A673 (cell line): ENCODE measurements at regions not wholly inside any gene's neighbourhood (a gene's known extent, or its start where the extent isn't known, plus 50 kb on each side); places are given as distances from the start of the nearest gene placed in this dataset.

Source experiments
- BruUV-seq: library from RNA; stranded (reverse); fragments of 400-500 nt; replicated peaks from 2 replicates; lab custom pipeline; 2021; lab: Mats Ljungman, UMichigan
- CTCF ChIA-PET: fragments of 300-600 bp; sonication (Branson Sonifier 250); formaldehyde crosslinking; loops from one replicate; lab custom pipeline; 2022; ENCODE audit warnings: antibody characterized with exemption; lab: Charles Lee
- POLR2A ChIA-PET: fragments of 300-600 bp; sonication (Branson Sonifier 250); formaldehyde crosslinking; loops from one replicate; lab custom pipeline; 2022; ENCODE audit warnings: antibody characterized with exemption; ENCODE audit not compliant: low non-redundant PET; lab: Charles Lee
- DNase-seq: peaks from one replicate; pipeline ENCODE4 v3.0.0-alpha.2; 2015; ENCODE audit warnings: low spot score
- H3K27ac ChIP-seq: fragments of 200-600 bp; sonication (generic); 2 replicates; pipeline ENCODE4 v1.5.1; 2016; ENCODE audit warnings: mixed run types, low read depth, mild to moderate bottlenecking, mixed read lengths, antibody characterized with exemption, low read length; ENCODE audit not compliant: poor library complexity, severe bottlenecking
- H3K27me3 ChIP-seq: fragments of 200-600 bp; sonication (generic); replicated peaks from 2 replicates; pipeline ENCODE4 v1.6.1; 2017; ENCODE audit warnings: mixed run types, low read depth, mild to moderate bottlenecking, mixed read lengths, antibody characterized with exemption, low read length; ENCODE audit not compliant: insufficient read depth, poor library complexity
- H3K36me3 ChIP-seq: fragments of 200-600 bp; sonication (generic); 2 replicates; pipeline ENCODE4 v1.6.1; 2016; ENCODE audit warnings: mixed run types, mild to moderate bottlenecking, mixed read lengths, antibody characterized with exemption, low read length; ENCODE audit not compliant: insufficient read depth, poor library complexity, severe bottlenecking
- H3K4me1 ChIP-seq: fragments of 200-600 bp; sonication (generic); 2 replicates; pipeline ENCODE4 v1.6.1; 2017; ENCODE audit warnings: mixed run types, mild to moderate bottlenecking, mixed read lengths, antibody characterized with exemption, low read length; ENCODE audit not compliant: insufficient read depth, poor library complexity, severe bottlenecking
- H3K4me3 ChIP-seq: fragments of 200-600 bp; sonication (generic); 2 replicates; pipeline ENCODE4 v1.5.1; 2016; ENCODE audit warnings: low read depth, mixed run types, mild to moderate bottlenecking, mixed read lengths, low read length; ENCODE audit not compliant: poor library complexity, severe bottlenecking
- H3K9me3 ChIP-seq: fragments of 200-600 bp; sonication (generic); 2 replicates; pipeline ENCODE4 v1.6.1; 2016; ENCODE audit warnings: mixed run types, low read depth, mild to moderate bottlenecking, mixed read lengths, antibody characterized with exemption, low read length; ENCODE audit not compliant: poor library complexity, severe bottlenecking
- EZH2 ChIP-seq: fragments of 200-600 bp; sonication (generic); IDR thresholded peaks from 2 replicates; pipeline ENCODE4 v1.6.1; 2017; ENCODE audit warnings: borderline replicate concordance, low read depth, mild to moderate bottlenecking, mixed read lengths, antibody characterized with exemption, low read length; ENCODE audit not compliant: poor library complexity, severe bottlenecking
- intact Hi-C: fragments of 100-400 bp; cut with micrococcal nuclease; formaldehyde crosslinking; loops from one replicate; pipeline ENCODE4 v1.10.0; 2022; ENCODE audit not compliant: unreplicated experiment
- TF ChIP-seq, protein P1 (sequence below): fragments of 300-800, 200-600 bp; sonication (generic); conservative IDR thresholded peaks from 2 replicates; pipeline ENCODE4 v1.5.1; 2017; ENCODE audit warnings: low read depth, mild to moderate bottlenecking, antibody characterized with exemption, low read length, moderate library complexity, mixed read lengths

DNA sequence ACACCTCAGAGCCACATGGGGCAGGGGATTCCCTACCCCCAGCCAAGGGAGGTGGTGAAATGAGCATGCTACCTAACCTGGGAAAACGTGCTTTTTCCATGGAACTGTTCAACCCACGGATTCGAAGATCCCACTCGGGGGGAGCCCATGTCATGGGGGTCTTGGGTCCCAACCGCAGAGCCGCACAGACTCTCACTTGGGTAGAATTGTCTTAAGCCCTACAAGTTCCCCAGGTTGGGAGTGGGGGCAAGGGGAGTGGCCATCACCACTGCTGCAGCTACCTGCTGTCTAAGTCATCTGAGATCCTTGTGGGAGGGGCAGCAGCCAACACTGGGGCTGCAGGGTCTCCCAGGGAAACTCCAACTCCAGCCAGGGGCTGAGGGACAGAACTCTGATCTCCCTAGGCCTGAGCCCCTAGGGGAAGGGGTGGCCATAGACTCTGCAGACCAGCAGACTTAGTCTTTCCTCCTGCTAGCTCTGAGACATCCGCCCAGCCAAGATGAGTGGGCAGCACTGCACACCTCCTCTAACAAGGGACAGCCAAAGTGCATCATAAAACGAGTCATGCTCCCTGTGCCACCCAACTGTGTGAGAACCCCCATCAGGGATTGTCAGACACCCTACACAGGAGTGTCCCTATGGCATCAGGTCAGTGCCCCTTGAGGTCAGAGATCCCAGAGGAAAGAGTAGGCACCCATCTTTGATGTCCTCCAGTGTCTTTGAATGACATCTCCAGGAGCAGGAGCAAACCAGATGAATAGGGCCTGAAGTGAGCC is 610.4 kb upstream of the SLITRK6 start:
- H3K36me3 ChIP-seq = no peaks in the 10 kb centered on the region
- H3K9me3 ChIP-seq = no peaks in the 10 kb centered on the region
- TF ChIP-seq, protein P1, sequence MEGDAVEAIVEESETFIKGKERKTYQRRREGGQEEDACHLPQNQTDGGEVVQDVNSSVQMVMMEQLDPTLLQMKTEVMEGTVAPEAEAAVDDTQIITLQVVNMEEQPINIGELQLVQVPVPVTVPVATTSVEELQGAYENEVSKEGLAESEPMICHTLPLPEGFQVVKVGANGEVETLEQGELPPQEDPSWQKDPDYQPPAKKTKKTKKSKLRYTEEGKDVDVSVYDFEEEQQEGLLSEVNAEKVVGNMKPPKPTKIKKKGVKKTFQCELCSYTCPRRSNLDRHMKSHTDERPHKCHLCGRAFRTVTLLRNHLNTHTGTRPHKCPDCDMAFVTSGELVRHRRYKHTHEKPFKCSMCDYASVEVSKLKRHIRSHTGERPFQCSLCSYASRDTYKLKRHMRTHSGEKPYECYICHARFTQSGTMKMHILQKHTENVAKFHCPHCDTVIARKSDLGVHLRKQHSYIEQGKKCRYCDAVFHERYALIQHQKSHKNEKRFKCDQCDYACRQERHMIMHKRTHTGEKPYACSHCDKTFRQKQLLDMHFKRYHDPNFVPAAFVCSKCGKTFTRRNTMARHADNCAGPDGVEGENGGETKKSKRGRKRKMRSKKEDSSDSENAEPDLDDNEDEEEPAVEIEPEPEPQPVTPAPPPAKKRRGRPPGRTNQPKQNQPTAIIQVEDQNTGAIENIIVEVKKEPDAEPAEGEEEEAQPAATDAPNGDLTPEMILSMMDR = no peak
- no peak for TF ChIP-seq EZH2
- H3K4me1 ChIP-seq = no peaks in the 10 kb centered on the region
- POLR2A ChIA-PET = no interaction called here
- CTCF ChIA-PET = no interaction called here
- H3K27ac ChIP-seq = no peak overlapping the region
- H3K27me3 ChIP-seq = no peaks in the 10 kb centered on the region
- BruUV-seq = no TSS peak
- no peak overlapping the region for H3K4me3 ChIP-seq
- no peak for DNase-seq
- intact Hi-C loops = no loop called here

DNA sequence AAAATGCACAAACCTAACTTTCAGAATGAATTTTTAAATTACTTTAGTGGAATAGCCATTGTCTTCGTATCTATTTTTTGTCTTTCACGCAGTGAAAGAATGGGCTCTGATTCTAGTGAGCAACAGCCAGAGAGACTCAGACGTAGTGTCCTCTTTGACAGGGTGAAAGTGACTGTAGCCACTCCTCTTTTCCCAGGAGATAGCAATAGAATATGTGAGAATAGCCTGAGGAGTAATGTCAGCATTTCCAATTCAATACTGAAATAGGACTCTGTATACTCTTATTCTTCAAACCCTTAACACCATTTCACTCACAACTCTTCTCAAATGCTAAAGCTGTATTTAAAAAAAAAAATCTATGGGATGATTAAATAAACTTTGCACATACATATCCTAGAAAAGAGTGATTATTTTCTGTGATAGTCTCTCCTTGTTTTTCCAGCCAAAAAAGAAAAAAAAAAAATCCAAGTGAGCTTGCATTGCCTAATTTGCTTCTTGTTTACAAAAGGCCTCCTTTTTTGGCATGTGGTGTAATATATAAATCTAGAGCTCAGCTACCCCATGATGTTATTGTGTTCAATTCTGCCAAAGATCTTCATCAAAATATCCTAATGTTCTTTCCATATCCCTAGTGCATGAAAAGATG is 626.1 kb upstream of the SLITRK6 start:
- POLR2A ChIA-PET = no interaction called here
- Histone ChIP-seq H3K4me1 (no peaks in the 10 kb centered on the region), H3K27me3 (no peaks in the 10 kb centered on the region), H3K27ac (no peak overlapping the region), H3K36me3 (no peaks in the 10 kb centered on the region), H3K4me3 (no peak overlapping the region), H3K9me3 (no peaks in the 10 kb centered on the region)
- intact Hi-C loops = no loop called here
- no peak for TF ChIP-seq EZH2
- TF ChIP-seq, protein P1 = no peak
- CTCF ChIA-PET = no interaction called here
- no TSS peak for BruUV-seq
- DNase-seq = no peak

DNA sequence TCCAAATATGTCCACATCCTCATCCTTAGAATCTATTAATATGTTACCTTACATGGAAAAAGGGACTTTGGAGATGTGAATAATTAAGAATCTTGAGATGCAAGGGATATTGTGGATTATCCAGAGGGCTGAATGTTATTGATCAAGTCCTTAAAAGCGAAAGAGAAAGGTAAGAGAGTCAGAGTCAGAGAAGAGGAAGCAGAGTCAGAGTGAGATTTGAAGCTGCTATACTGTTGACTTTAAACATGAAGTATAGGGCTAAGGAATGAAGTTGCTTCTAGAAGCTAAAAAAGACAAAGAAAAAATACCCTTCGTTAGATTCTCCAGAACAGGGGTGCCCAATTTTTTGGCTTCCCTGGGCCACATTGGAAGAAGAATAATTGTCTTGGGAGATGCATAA is 627.2 kb upstream of the SLITRK6 start:
- intact Hi-C loops = no loop called here

More for the DNA sequence above, 627.2 kb upstream of the SLITRK6 start:
- Histone ChIP-seq H3K27ac (no peak overlapping the region), H3K4me1 (no peaks in the 10 kb centered on the region), H3K4me3 (no peak overlapping the region), H3K9me3 (no peaks in the 10 kb centered on the region), H3K36me3 (no peaks in the 10 kb centered on the region), H3K27me3 (no peaks in the 10 kb centered on the region)
- TF ChIP-seq, protein P1 = no peak
- TF ChIP-seq EZH2 = no peak
- POLR2A ChIA-PET = no interaction called here
- CTCF ChIA-PET = no interaction called here
- no peak for DNase-seq
- no TSS peak for BruUV-seq
